Caki2 (cell line): ENCODE measurements at regions not wholly inside any gene's neighbourhood (a gene's known extent, or its start where the extent isn't known, plus 50 kb on each side); places are given as distances from the start of the nearest gene placed in this dataset.
"Not testable (repeated sequence)": the region's sequence is repeated elsewhere in the genome, so short reads cannot be mapped to it uniquely, and the experiment has no call there.

Experiments used
- DNase-seq: peaks from one replicate; pipeline ENCODE4 v3.0.0-alpha.2; 2015; ENCODE audit warnings: low read depth
- in situ Hi-C: cut with HindIII; loops from 2 replicates; pipeline ENCODE4 v1.10.0; 2016; ENCODE audit warnings: low sequenced_read_pairs, low pct_unique_long_range_greater_than_20kb, mixed read lengths

- in situ Hi-C loops, DNase-seq: not testable (repeated sequence)
Measured at GRCh38 chr1:199951005-199951404, 76.5 kb upstream of the NR5A2 start.

- in situ Hi-C loops, result no loop called here
- no peak for DNase-seq
Measured at GRCh38 chr1:199953651-199954050, 73.9 kb upstream of the NR5A2 start.

- DNase-seq, result no peak
- in situ Hi-C loops, result no loop called here
Measured at GRCh38 chr1:199954699-199955098, 72.8 kb upstream of the NR5A2 start.

- in situ Hi-C loops, result no loop called here
- DNase-seq, result no peak
Measured at GRCh38 chr1:199955235-199955634, 72.3 kb upstream of the NR5A2 start.

GRCh38 chr1:199956005-199956404, 71.5 kb upstream of the NR5A2 start:
- no peak for DNase-seq
- in situ Hi-C loops, result no loop called here

GRCh38 chr1:199959033-199959774, 68.3 kb upstream of the NR5A2 start:
- DNase-seq, result no peak
- in situ Hi-C loops, result no loop called here

GRCh38 chr1:199959775-199960110, 67.8 kb upstream of the NR5A2 start:
- in situ Hi-C loops, result no loop called here
- no peak for DNase-seq

GRCh38 chr1:199970125-199970524, 57.4 kb upstream of the NR5A2 start:
- in situ Hi-C loops, result no loop called here
- DNase-seq, result no peak

- no peak for DNase-seq
- in situ Hi-C loops, result no loop called here
Measured at GRCh38 chr1:199976496-199977144, 50.9 kb upstream of the NR5A2 start.
